Tibial artery (tissue), 4 donors: ENCODE measurements at regions not wholly inside any gene's neighbourhood (a gene's known extent, or its start where the extent isn't known, plus 50 kb on each side); places are given as distances from the start of the nearest gene placed in this dataset.

Source experiments
- DNase-seq, 2 donors: peaks; one replicate each; pipeline ENCODE4 v3.0.0-alpha.2; 2019
- H3K27ac ChIP-seq, 2 donors: fragments of 200-600 bp; sonication (generic) in 1 of 2; 1 replicate in 1 of 2; 2 replicates in 1 of 2; pipeline ENCODE4 v1.5.1; 2018 to 2019; ENCODE audit warnings: mild to moderate bottlenecking in 1 of 2
- H3K27me3 ChIP-seq, 2 donors: fragments of 200-600 bp; sonication (generic) in 1 of 2; one replicate each; pipeline versions ENCODE4 v1.5.1 to v1.6.0; 2016 to 2019
- H3K36me3 ChIP-seq, 3 donors: fragments of 200-600 bp; sonication (generic) in 2 of 3; one replicate each; pipeline ENCODE4 v1.5.1; 2016 to 2019; ENCODE audit warnings: mild to moderate bottlenecking in 2 of 3
- H3K4me1 ChIP-seq, 4 donors: fragments of 200-600 bp; sonication (generic) in 2 of 4; 1 replicate in 3 of 4; 2 replicates in 1 of 4; pipeline ENCODE4 v1.5.1; 2016 to 2019
- H3K4me3 ChIP-seq, 2 donors: fragments of 200-600 bp; sonication (generic) in 1 of 2; 1 replicate in 1 of 2; 2 replicates in 1 of 2; pipeline ENCODE4 v1.5.1; 2018 to 2019; ENCODE audit warnings: mild to moderate bottlenecking in 2 of 2
- H3K9me3 ChIP-seq, 3 donors: fragments of 200-600 bp; sonication (generic) in 1 of 3; one replicate each; pipeline ENCODE4 v1.5.1; 2016 to 2019
- CTCF ChIP-seq, 2 experiments: fragments of 200-600 bp in 1 of 2; fragments of 450-650 bp in 1 of 2; IDR thresholded peaks; one replicate each; pipeline ENCODE4 v1.5.1; 2017 to 2019; ENCODE audit warnings: antibody characterized with exemption in 2 of 2, mild to moderate bottlenecking in 1 of 2, moderate library complexity in 1 of 2
- intact Hi-C: fragments of 100-400 bp; cut with DNase I; formaldehyde crosslinking; loops from one replicate; pipeline ENCODE4 v1.15.0; 2023; ENCODE audit warnings: low total_unique reads

GRCh38 chr1:60828944-60829343 lies 253.4 kb upstream of the NFIA start:
- DNase-seq = no peak
- H3K9me3 ChIP-seq = no peaks in the 10 kb centered on the region
- H3K4me3 ChIP-seq = no peak overlapping the region
- no peaks in the 10 kb centered on the region for H3K36me3 ChIP-seq
- H3K27me3 ChIP-seq = peaks cover 0 to 2% of the 10 kb centered on the region in 2 donors
- no peaks in the 10 kb centered on the region for H3K4me1 ChIP-seq
- H3K27ac ChIP-seq = no peak overlapping the region
- intact Hi-C loops = no loop called here
- no peak for TF ChIP-seq CTCF (IDR thresholded peaks at IDR 0.05)

GRCh38 chr1:60826320-60827094 lies 255.9 kb upstream of the NFIA start:
- no peaks in the 10 kb centered on the region for H3K36me3 ChIP-seq
- no peaks in the 10 kb centered on the region for H3K27me3 ChIP-seq
- no peak overlapping the region for H3K4me3 ChIP-seq
- intact Hi-C loops = no loop called here
- no peak overlapping the region for H3K27ac ChIP-seq
- H3K4me1 ChIP-seq = no peaks in the 10 kb centered on the region
- no peaks in the 10 kb centered on the region for H3K9me3 ChIP-seq
- DNase-seq = no peak
- TF ChIP-seq CTCF (IDR thresholded peaks at IDR 0.05) = no peak

GRCh38 chr1:60825593-60825992 lies 256.8 kb upstream of the NFIA start:
- TF ChIP-seq CTCF (IDR thresholded peaks at IDR 0.05) = no peak
- no peaks in the 10 kb centered on the region for H3K9me3 ChIP-seq
- intact Hi-C loops = no loop called here

GRCh38 chr1:60823151-60823550 lies 259.2 kb upstream of the NFIA start:
- H3K4me3 ChIP-seq = no peak overlapping the region
- no peak overlapping the region for H3K27ac ChIP-seq
- no peaks in the 10 kb centered on the region for H3K4me1 ChIP-seq
- no peaks in the 10 kb centered on the region for H3K27me3 ChIP-seq
- intact Hi-C loops = no loop called here
- no peaks in the 10 kb centered on the region for H3K36me3 ChIP-seq
- no peaks in the 10 kb centered on the region for H3K9me3 ChIP-seq
- TF ChIP-seq CTCF (IDR thresholded peaks at IDR 0.05) = no peak
- DNase-seq = no peak

More at GRCh38 chr1:60825593-60825992, 256.8 kb upstream of the NFIA start:
- Histone ChIP-seq H3K27ac (no peak overlapping the region), H3K4me1 (no peaks in the 10 kb centered on the region), H3K4me3 (no peak overlapping the region), H3K36me3 (no peaks in the 10 kb centered on the region), H3K27me3 (no peaks in the 10 kb centered on the region)
- no peak for DNase-seq

- Histone ChIP-seq H3K27ac (no peak overlapping the region), H3K4me1 (no peaks in the 10 kb centered on the region), H3K9me3 (no peaks in the 10 kb centered on the region), H3K27me3 (no peaks in the 10 kb centered on the region), H3K36me3 (no peaks in the 10 kb centered on the region), H3K4me3 (no peak overlapping the region)
- DNase-seq = no peak
- intact Hi-C loops = no loop called here
- TF ChIP-seq CTCF (IDR thresholded peaks at IDR 0.05) = no peak
These were observed 260.1 kb upstream of the NFIA start for GRCh38 chr1:60822252-60822651.
